Endothelial cell of umbilical vein (primary cell): ENCODE measurements at regions not wholly inside any gene's neighbourhood (a gene's known extent, or its start where the extent isn't known, plus 50 kb on each side); places are given as distances from the start of the nearest gene placed in this dataset.

Source experiments
- BruUV-seq: library from RNA; stranded (reverse); fragments of 400-500 nt; replicated peaks from 2 replicates; lab custom pipeline; 2021; lab: Mats Ljungman, UMichigan
- CTCF ChIA-PET: fragments of 300-600, 350-600 bp; sonication (Branson Sonifier 250); formaldehyde crosslinking; loops from one replicate; lab custom pipeline; 2021; ENCODE audit warnings: antibody characterized with exemption, inconsistent platforms; lab: Charles Lee
- POLR2A ChIA-PET: fragments of 300-600, 350-600 bp; sonication (Branson Sonifier 250); formaldehyde crosslinking; loops from one replicate; lab custom pipeline; 2021; ENCODE audit warnings: antibody characterized with exemption, inconsistent platforms; lab: Charles Lee
- DNase-seq: peaks from one replicate; pipeline ENCODE4 v3.0.0-alpha.2; 2011; ENCODE audit warnings: low read depth, low spot score
- FAIRE-seq: peaks from 2 replicates; lab custom pipeline; 2011; peaks lifted over from hg19 to GRCh38; lab: Jason Lieb, UNC
- H2AFZ ChIP-seq: 2 replicates; pipeline ENCODE4 v1.6.0; 2012; ENCODE audit warnings: low read depth, low read length, control low read depth, inconsistent platforms
- H3K27ac ChIP-seq: 2 replicates; pipeline ENCODE4 v1.5.1; 2011; ENCODE audit warnings: low read depth, mild to moderate bottlenecking, control low read depth, low read length, moderate library complexity; ENCODE audit not compliant: insufficient read depth
- H3K27me3 ChIP-seq, 2 experiments: 2 replicates each; pipeline versions ENCODE4 v1.6.0 to v1.6.1; 2011; ENCODE audit warnings: low read length in 2 of 2, mixed read lengths in 1 of 2; ENCODE audit not compliant: control insufficient read depth in 2 of 2, insufficient read depth in 2 of 2
- H3K36me3 ChIP-seq, 2 experiments: 2 replicates in 1 of 2; 3 replicates in 1 of 2; pipeline ENCODE4 v1.5.1; 2011; ENCODE audit warnings: low read length in 2 of 2, mild to moderate bottlenecking in 1 of 2, moderate library complexity in 1 of 2; ENCODE audit not compliant: control insufficient read depth in 2 of 2, insufficient read depth in 2 of 2; ENCODE audit errors: extremely low read depth in 1 of 2
- H3K4me1 ChIP-seq: 3 replicates; pipeline ENCODE4 v1.5.1; 2011; ENCODE audit warnings: mild to moderate bottlenecking, low read length; ENCODE audit not compliant: control insufficient read depth, insufficient read depth; ENCODE audit errors: extremely low read depth
- H3K4me2 ChIP-seq: 2 replicates; pipeline ENCODE4 v1.6.1; 2011; ENCODE audit warnings: low read length, control low read depth, mixed read lengths; ENCODE audit not compliant: insufficient read depth
- H3K4me3 ChIP-seq, 3 experiments: fragments of 200-600 bp in 1 of 3; sonication (generic), shearing (Covaris generic) in 1 of 3; replicated peaks in 1 of 3; 2 replicates each; pipeline ENCODE4 v1.5.1; 2011 to 2016; ENCODE audit warnings: control low read depth in 3 of 3, low read length in 3 of 3, mild to moderate bottlenecking in 2 of 3, inconsistent platforms in 1 of 3, low read depth in 1 of 3, moderate library complexity in 1 of 3; ENCODE audit not compliant: insufficient read depth in 1 of 3
- H3K79me2 ChIP-seq: 2 replicates; pipeline ENCODE4 v1.6.0; 2012; ENCODE audit warnings: low read length, inconsistent platforms; ENCODE audit not compliant: control insufficient read depth, insufficient read depth
- H3K9ac ChIP-seq: replicated peaks from 2 replicates; pipeline ENCODE3; 2011; ENCODE audit warnings: low read length, control low read depth; ENCODE audit not compliant: insufficient read depth; ENCODE audit errors: extremely low read depth
- H3K9me1 ChIP-seq: replicated peaks from 3 replicates; pipeline ENCODE4 v1.6.0; 2011; ENCODE audit warnings: mild to moderate bottlenecking, low read length; ENCODE audit not compliant: control insufficient read depth, insufficient read depth; ENCODE audit errors: extremely low read depth
- H3K9me3 ChIP-seq: replicated peaks from 2 replicates; pipeline ENCODE4 v1.5.1; 2012; ENCODE audit warnings: low read length, inconsistent platforms; ENCODE audit not compliant: control insufficient read depth, insufficient read depth
- H4K20me1 ChIP-seq: replicated peaks from 2 replicates; pipeline ENCODE3; 2011; ENCODE audit warnings: mild to moderate bottlenecking, low read length; ENCODE audit not compliant: control insufficient read depth, insufficient read depth; ENCODE audit errors: extremely low read depth
- EZH2 ChIP-seq: IDR thresholded peaks from 2 replicates; pipeline ENCODE4 v1.6.1; 2012; ENCODE audit warnings: borderline replicate concordance, low read depth, mild to moderate bottlenecking, moderate library complexity, low read length, inconsistent platforms; ENCODE audit not compliant: severe bottlenecking
- FOS ChIP-seq: IDR thresholded peaks from 2 replicates; pipeline ENCODE4 v1.6.1; 2011; ENCODE audit warnings: mild to moderate bottlenecking, low read length, moderate library complexity, borderline replicate concordance; ENCODE audit not compliant: insufficient read depth
- GATA2 ChIP-seq: IDR thresholded peaks from 2 replicates; pipeline ENCODE4 v1.7.0; 2011; ENCODE audit warnings: low read depth, mild to moderate bottlenecking, moderate library complexity, mixed read lengths, low read length; ENCODE audit not compliant: insufficient read length, insufficient read depth
- JUN ChIP-seq: IDR thresholded peaks from 2 replicates; pipeline ENCODE4 v1.6.1; 2011; ENCODE audit warnings: borderline replicate concordance, low read depth; ENCODE audit not compliant: insufficient read length, insufficient read depth
- MAX ChIP-seq: IDR thresholded peaks from 2 replicates; pipeline ENCODE4 v1.6.1; 2011; ENCODE audit not compliant: insufficient read depth, insufficient read length
- MYC ChIP-seq: IDR thresholded peaks from one replicate; pipeline ENCODE4 v1.6.1; 2011; ENCODE audit warnings: mild to moderate bottlenecking, low read depth, low read length
- POLR2A ChIP-seq: IDR thresholded peaks from 2 replicates; pipeline ENCODE4 v1.6.1; 2012; ENCODE audit warnings: low read depth, mild to moderate bottlenecking, control low read depth, low read length
- POLR2AphosphoS5 ChIP-seq: IDR thresholded peaks from 2 replicates; pipeline ENCODE4 v1.6.1; 2012; ENCODE audit warnings: low read depth, mild to moderate bottlenecking, control low read depth, low read length, moderate library complexity; ENCODE audit not compliant: insufficient read depth
- dilution Hi-C: fragments of 300-500 bp; cut with MboI; formaldehyde crosslinking; loops from one replicate; pipeline ENCODE4 v1.15.0; 2019; ENCODE audit warnings: low sequenced_read_pairs; ENCODE audit not compliant: extremely low pct_ligation_motif_present
- intact Hi-C: fragments of 100-400 bp; cut with micrococcal nuclease; formaldehyde crosslinking; loops from one replicate; pipeline ENCODE4 v1.10.0; 2022
- TF ChIP-seq, protein P1 (sequence below), 2 donors: IDR thresholded peaks; 1 replicate in 1 of 2; 2 replicates in 1 of 2; pipeline ENCODE4 v1.5.1; 2011; ENCODE audit warnings: low read length in 2 of 2, mild to moderate bottlenecking in 2 of 2, moderate library complexity in 2 of 2, control low read depth in 1 of 2, inconsistent platforms in 1 of 2, low read depth in 1 of 2; ENCODE audit not compliant: insufficient read depth in 1 of 2; ENCODE audit errors: extremely low read depth in 1 of 2

GRCh38 chr9:23477908-23478307 is 348.1 kb downstream of the ELAVL2 start:
- H3K4me2 ChIP-seq, result no peak overlapping the region
- FAIRE-seq (no peak), DNase-seq (no peak)
- no peaks in the 10 kb centered on the region for H3K9me3 ChIP-seq
- H3K4me3 ChIP-seq, result no peak overlapping the region
- no peaks in the 10 kb centered on the region for H3K79me2 ChIP-seq
- H3K27me3 ChIP-seq, result no peaks in the 10 kb centered on the region
- CTCF ChIA-PET, result no interaction called here
- POLR2A ChIA-PET, result no interaction called here
- no peaks in the 10 kb centered on the region for H4K20me1 ChIP-seq
- TF ChIP-seq FOS, result no peak
- TF ChIP-seq JUN, result no peak
- BruUV-seq, result no TSS peak
- H3K36me3 ChIP-seq, result no peaks in the 10 kb centered on the region
- no peak overlapping the region for H3K27ac ChIP-seq
- dilution Hi-C loops, result no loop called here
- no peak overlapping the region for H2AFZ ChIP-seq
- no peaks in the 10 kb centered on the region for H3K9me1 ChIP-seq
- intact Hi-C loops, result no loop called here
- no peaks in the 10 kb centered on the region for H3K4me1 ChIP-seq
- H3K9ac ChIP-seq, result no peak overlapping the region

DNA sequence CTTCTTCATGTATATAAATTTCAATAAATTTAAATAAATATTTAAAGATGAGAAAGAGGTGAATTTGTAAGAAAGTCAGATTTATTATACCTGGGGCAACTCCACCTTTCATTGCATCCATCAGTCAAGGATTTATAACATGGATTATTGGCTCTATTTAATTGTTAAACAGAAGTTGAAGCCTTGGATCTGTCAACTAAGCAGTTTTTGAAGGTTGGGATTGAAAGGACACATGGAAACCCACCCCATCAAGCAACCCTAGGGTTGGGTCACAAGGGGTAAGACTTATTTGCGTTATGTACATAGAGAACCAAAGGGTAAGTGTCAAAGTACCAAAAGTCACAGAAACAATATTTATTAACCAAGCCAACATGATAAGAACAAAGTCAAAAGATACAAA is 342.5 kb downstream of the ELAVL2 start:
- H3K9me3 ChIP-seq, result no peaks in the 10 kb centered on the region
- FAIRE-seq, result no peak
- H3K27me3 ChIP-seq, result no peaks in the 10 kb centered on the region
- no peaks in the 10 kb centered on the region for H3K9me1 ChIP-seq
- H4K20me1 ChIP-seq, result no peaks in the 10 kb centered on the region
- dilution Hi-C loops, result no loop called here
- BruUV-seq, result no TSS peak
- no peak overlapping the region for H3K4me3 ChIP-seq
- H3K27ac ChIP-seq, result no peak overlapping the region
- intact Hi-C loops, result no loop called here
- no peak overlapping the region for H3K9ac ChIP-seq
- H3K4me1 ChIP-seq, result no peaks in the 10 kb centered on the region
- no peaks in the 10 kb centered on the region for H3K79me2 ChIP-seq
- H3K4me2 ChIP-seq, result no peak overlapping the region
- TF ChIP-seq MAX (no peak), POLR2AphosphoS5 (no peak), MYC (no peak), EZH2 (no peak), FOS (no peak), JUN (no peak), GATA2 (no peak), POLR2A (no peak)
- TF ChIP-seq, protein P1, sequence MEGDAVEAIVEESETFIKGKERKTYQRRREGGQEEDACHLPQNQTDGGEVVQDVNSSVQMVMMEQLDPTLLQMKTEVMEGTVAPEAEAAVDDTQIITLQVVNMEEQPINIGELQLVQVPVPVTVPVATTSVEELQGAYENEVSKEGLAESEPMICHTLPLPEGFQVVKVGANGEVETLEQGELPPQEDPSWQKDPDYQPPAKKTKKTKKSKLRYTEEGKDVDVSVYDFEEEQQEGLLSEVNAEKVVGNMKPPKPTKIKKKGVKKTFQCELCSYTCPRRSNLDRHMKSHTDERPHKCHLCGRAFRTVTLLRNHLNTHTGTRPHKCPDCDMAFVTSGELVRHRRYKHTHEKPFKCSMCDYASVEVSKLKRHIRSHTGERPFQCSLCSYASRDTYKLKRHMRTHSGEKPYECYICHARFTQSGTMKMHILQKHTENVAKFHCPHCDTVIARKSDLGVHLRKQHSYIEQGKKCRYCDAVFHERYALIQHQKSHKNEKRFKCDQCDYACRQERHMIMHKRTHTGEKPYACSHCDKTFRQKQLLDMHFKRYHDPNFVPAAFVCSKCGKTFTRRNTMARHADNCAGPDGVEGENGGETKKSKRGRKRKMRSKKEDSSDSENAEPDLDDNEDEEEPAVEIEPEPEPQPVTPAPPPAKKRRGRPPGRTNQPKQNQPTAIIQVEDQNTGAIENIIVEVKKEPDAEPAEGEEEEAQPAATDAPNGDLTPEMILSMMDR (IDR thresholded peaks at IDR 0.05; ENCODE audit: extremely low read depth in 1 of 2, insufficient read depth in 1 of 2, low read depth in 1 of 2, low read length in 2 of 2), result no peak
- POLR2A ChIA-PET, result no interaction called here
- CTCF ChIA-PET, result no interaction called here
- no peaks in the 10 kb centered on the region for H3K36me3 ChIP-seq
- H2AFZ ChIP-seq, result no peak overlapping the region
- DNase-seq, result no peak
